ENCODE measurements at regions not wholly inside any gene's neighbourhood (a gene's known extent, or its start where the extent isn't known, plus 50 kb on each side); places are given as distances from the start of the nearest gene placed in this dataset.
A peak's percentile ranks its signal among the peaks of the same experiment; 100 is the strongest.
"Not testable (repeated sequence)": the region's sequence is repeated elsewhere in the genome, so short reads cannot be mapped to it uniquely, and the experiment has no call there.

- H3K9me3 ChIP-seq (ENCODE audit: low read depth) = no peaks in the 10 kb centered on the region
- WGBS, 2 experiments (ENCODE audit: low coverage in 1 of 2, low lambda C conversion rate in 2 of 2, missing lambda C conversion rate in 2 of 2) = 2 to 4% methylated on average over 4 of the region's 4 CpGs
- H3K4me1 ChIP-seq (ENCODE audit: insufficient read depth) = no peaks in the 10 kb centered on the region
- no peak overlapping the region for H3K4me3 ChIP-seq
- no peaks in the 10 kb centered on the region for H3K79me2 ChIP-seq (ENCODE audit: insufficient read depth)
- H3K27ac ChIP-seq = no peak overlapping the region
- no peak overlapping the region for H2AFZ ChIP-seq
- peak; percentile 19 for DNase-seq
- H3K4me2 ChIP-seq (ENCODE audit: unreplicated experiment) = no peak overlapping the region
- in situ Hi-C loops (cut with MboI) = no loop called here
- H3K9me2 ChIP-seq (ENCODE audit: insufficient read depth) = no peaks in the 10 kb centered on the region
- no peaks in the 10 kb centered on the region for H4K20me1 ChIP-seq (ENCODE audit: insufficient read depth)
- H3K36me3 ChIP-seq (ENCODE audit: low read depth) = no peaks in the 10 kb centered on the region
- H3K27me3 ChIP-seq (replicated peaks; ENCODE audit: insufficient read depth) = no peaks in the 10 kb centered on the region
- no peak for TF ChIP-seq EZH2 (IDR thresholded peaks at IDR 0.05; ENCODE audit: insufficient read depth, poor library complexity, severe bottlenecking)
- TF ChIP-seq EZH2phosphoT487 (IDR thresholded peaks at IDR 0.05; ENCODE audit: insufficient read depth, low read depth) = no peak
- no peak overlapping the region for H3K9ac ChIP-seq
- H3F3A ChIP-seq (ENCODE audit: insufficient read depth) = no peaks in the 10 kb centered on the region
Measured at GRCh38 chr5:44048276-44048984, 340.8 kb downstream of the FGF10 start.

GRCh38 chr5:44046619-44047364 is 342.4 kb downstream of the FGF10 start:
- in situ Hi-C loops (cut with MboI) = no loop called here
- Histone ChIP-seq H2AFZ (no peak overlapping the region), H3K27ac (no peak overlapping the region), H3K4me1 (ENCODE audit: insufficient read depth) (no peaks in the 10 kb centered on the region), H3K36me3 (ENCODE audit: low read depth) (no peaks in the 10 kb centered on the region), H3K9me2 (ENCODE audit: insufficient read depth) (no peaks in the 10 kb centered on the region), H3K79me2 (ENCODE audit: insufficient read depth) (no peaks in the 10 kb centered on the region), H3K9me3 (ENCODE audit: low read depth) (no peaks in the 10 kb centered on the region), H3K27me3 (replicated peaks; ENCODE audit: insufficient read depth) (no peaks in the 10 kb centered on the region), H3F3A (ENCODE audit: insufficient read depth) (no peaks in the 10 kb centered on the region), H4K20me1 (ENCODE audit: insufficient read depth) (no peaks in the 10 kb centered on the region), H3K9ac (no peak overlapping the region), H3K4me3 (no peak overlapping the region), H3K4me2 (ENCODE audit: unreplicated experiment) (no peak overlapping the region)
- TF ChIP-seq EZH2phosphoT487 (IDR thresholded peaks at IDR 0.05; ENCODE audit: insufficient read depth, low read depth) (no peak), EZH2 (IDR thresholded peaks at IDR 0.05; ENCODE audit: insufficient read depth, poor library complexity, severe bottlenecking) (no peak)
- 14 to 15% methylated on average over 6 of the region's 6 CpGs for WGBS, 2 experiments (ENCODE audit: low coverage in 1 of 2, low lambda C conversion rate in 2 of 2, missing lambda C conversion rate in 2 of 2)
- no peak for DNase-seq

GRCh38 chr5:44044549-44044948 is 344.7 kb downstream of the FGF10 start:
- DNase-seq; H3K9me3 ChIP-seq (ENCODE audit: low read depth); in situ Hi-C loops (cut with MboI); H3K4me1 ChIP-seq (ENCODE audit: insufficient read depth); H3K79me2 ChIP-seq (ENCODE audit: insufficient read depth); H4K20me1 ChIP-seq (ENCODE audit: insufficient read depth); H3K27ac ChIP-seq; H3K4me3 ChIP-seq; H3F3A ChIP-seq (ENCODE audit: insufficient read depth); H3K27me3 ChIP-seq (replicated peaks; ENCODE audit: insufficient read depth); H2AFZ ChIP-seq; H3K9ac ChIP-seq; H3K9me2 ChIP-seq (ENCODE audit: insufficient read depth); H3K4me2 ChIP-seq (ENCODE audit: unreplicated experiment); H3K36me3 ChIP-seq (ENCODE audit: low read depth): not testable (repeated sequence)
- WGBS, 2 experiments (ENCODE audit: low coverage in 1 of 2, low lambda C conversion rate in 2 of 2, missing lambda C conversion rate in 2 of 2) = 40 to 63% methylated on average over 3 to 4 of the region's 4 CpGs

- Histone ChIP-seq H3K4me1 (ENCODE audit: insufficient read depth) (no peaks in the 10 kb centered on the region), H3F3A (ENCODE audit: insufficient read depth) (no peaks in the 10 kb centered on the region), H3K79me2 (ENCODE audit: insufficient read depth) (no peaks in the 10 kb centered on the region), H4K20me1 (ENCODE audit: insufficient read depth) (no peaks in the 10 kb centered on the region), H2AFZ (no peak overlapping the region), H3K27ac (no peak overlapping the region), H3K9me2 (ENCODE audit: insufficient read depth) (no peaks in the 10 kb centered on the region), H3K4me3 (no peak overlapping the region), H3K4me2 (ENCODE audit: unreplicated experiment) (no peak overlapping the region), H3K9ac (no peak overlapping the region), H3K9me3 (ENCODE audit: low read depth) (no peaks in the 10 kb centered on the region), H3K36me3 (ENCODE audit: low read depth) (no peaks in the 10 kb centered on the region), H3K27me3 (replicated peaks; ENCODE audit: insufficient read depth) (no peaks in the 10 kb centered on the region)
- TF ChIP-seq EZH2phosphoT487 (IDR thresholded peaks at IDR 0.05; ENCODE audit: insufficient read depth, low read depth) (no peak), EZH2 (IDR thresholded peaks at IDR 0.05; ENCODE audit: insufficient read depth, poor library complexity, severe bottlenecking) (no peak)
- in situ Hi-C loops (cut with MboI) = no loop called here
- no peak for DNase-seq
- 10 to 15% methylated on average over 1 of the region's 1 CpG for WGBS, 2 experiments (ENCODE audit: low coverage in 1 of 2, low lambda C conversion rate in 2 of 2, missing lambda C conversion rate in 2 of 2)
Measured at GRCh38 chr5:44028226-44028625, 361.0 kb downstream of the FGF10 start.
